Stimulated activated CD8-positive, alpha-beta memory T cell treated with anti-CD3 and anti-CD28 coated beads, Interleukin-15, amount 100 ng/mL, for 48 hours (primary cell): ENCODE measurements at regions not wholly inside any gene's neighbourhood (a gene's known extent, or its start where the extent isn't known, plus 50 kb on each side); places are given as distances from the start of the nearest gene placed in this dataset.
"Not testable (repeated sequence)": the region's sequence is repeated elsewhere in the genome, so short reads cannot be mapped to it uniquely, and the experiment has no call there.

Experiments used
- DNase-seq, 2 donors: peaks; one replicate each; pipeline ENCODE4 v3.0.0-alpha.2; 2020; ENCODE audit warnings: low read depth in 2 of 2

DNA sequence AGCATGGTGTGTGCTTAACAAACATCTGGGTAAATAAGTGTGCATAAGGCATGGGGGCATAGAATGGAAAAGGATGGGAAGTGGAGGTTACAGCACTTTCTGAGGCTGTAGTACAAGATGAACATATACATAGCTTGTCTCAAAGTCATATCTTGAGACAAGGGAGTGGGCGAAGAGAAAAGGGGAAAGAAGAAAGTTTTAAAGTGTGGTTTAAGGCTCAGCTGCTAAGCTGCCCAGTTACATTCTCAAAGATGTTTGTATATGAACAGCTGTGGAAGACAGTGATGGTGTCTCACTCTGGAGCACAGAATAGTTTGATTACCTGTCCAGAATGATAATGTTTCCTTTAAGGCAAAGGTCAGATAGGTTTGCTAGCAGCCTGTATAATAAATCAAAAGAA, 61.9 kb upstream of the LANCL2 start:
- DNase-seq, result no peak

DNA sequence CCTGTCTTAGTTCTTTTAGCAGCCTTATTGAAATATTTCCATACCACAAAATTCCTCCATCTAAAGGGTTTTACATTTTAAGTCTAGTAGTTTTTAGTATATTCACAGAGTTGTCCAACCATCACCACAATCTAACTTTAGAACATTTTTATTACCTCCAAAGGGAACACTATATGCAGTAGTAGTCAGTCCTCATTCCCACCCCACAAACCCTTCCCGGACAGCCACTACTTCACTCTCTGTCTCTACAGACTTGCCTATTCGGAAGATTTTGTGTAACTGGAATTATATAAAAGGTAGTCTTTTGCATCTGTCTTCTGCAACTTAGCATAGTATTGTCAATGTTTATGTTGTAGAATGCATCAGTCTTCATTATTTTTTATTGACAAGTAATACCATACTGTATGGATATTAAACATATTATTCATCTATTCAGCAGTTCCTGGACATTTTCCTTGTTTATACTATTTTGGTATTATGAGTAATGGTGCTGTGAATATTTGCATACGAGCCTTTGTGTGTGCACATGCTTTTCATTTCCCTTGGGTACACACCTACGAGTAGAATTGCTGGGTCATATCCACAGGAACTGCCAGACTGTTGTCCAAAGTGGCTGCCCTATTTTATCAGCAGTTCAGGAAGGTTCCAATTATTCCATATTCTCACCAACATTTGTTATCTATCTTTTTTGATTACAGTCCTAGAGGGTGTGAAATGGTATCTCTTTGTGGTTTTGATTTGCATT, 60.9 kb upstream of the LANCL2 start:
- DNase-seq, result no peak

DNA sequence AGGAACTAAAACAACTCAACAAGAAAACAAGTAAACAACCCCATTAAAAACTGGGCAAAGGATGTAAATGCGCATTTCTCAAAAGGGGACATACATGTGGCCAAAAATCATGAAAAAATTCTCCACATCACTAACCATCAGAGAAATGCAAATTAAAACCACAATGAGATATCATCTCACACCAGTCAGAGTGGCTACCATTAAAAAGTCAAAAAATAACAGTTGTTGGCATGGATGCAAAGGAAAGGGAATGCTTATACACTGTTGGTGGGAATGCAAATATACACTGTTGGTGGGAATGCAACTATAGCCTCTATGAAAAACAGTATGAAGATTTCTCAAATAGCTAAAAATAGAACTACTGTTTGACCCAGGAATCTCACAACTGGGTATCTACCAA, 60.0 kb upstream of the LANCL2 start:
- no peak for DNase-seq

DNA sequence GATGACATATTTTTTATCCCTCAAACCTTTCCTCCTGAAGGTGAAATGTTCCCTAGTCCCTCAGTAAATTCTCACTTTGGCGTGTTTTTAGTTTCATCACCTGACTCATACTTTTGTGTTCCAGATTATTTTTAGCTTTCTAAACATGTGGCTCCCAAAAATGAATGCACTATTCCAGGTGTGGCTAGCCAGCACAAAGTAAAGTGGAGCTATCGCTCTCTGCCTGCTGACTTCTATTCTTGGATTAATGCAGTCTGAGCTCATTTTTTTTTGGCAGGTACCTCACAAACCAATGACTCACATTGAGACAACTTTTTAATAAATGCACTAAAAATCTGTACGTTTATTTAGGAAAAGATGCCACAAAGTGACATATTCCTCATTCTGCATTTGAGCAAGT, 58.8 kb upstream of the LANCL2 start:
- DNase-seq, result no peak

DNA sequence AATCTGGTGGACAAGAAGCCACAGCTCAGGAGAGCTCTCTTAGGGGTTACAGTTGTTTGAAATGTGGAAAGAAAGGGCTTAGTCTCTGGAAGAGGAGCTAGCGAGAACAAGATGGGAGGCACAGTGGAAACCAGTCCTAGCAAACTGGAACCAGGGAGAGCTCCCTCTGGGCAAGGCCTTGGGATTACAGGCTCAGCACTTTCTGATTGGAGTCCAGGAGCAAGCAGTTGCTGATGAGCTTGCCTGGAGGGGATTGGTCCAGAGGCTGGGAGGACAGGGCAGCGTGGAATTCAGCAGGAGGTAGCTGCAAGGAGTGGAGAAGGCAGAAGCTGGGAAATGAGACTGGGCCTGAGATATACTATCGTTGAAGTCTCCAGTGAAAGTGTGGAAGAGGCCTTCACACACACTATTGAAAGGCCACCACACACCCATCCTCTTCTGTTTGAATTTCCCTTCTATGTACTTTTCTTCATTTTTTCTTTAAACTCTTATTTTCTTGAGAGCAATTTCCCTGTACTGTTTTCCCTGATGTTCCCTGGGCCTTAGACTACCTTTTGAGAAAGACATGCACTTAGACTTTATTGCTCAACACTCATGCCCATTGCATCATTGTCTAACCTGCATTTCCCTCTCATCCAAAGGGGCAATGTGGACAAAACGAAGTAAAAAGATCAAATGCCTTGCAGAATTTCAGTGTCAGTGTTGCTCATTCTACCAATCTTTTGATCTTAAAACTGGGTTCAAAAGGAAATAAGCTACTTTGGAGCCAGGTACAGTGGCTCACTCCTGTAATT, 57.8 kb upstream of the LANCL2 start:
- DNase-seq, result no peak

DNA sequence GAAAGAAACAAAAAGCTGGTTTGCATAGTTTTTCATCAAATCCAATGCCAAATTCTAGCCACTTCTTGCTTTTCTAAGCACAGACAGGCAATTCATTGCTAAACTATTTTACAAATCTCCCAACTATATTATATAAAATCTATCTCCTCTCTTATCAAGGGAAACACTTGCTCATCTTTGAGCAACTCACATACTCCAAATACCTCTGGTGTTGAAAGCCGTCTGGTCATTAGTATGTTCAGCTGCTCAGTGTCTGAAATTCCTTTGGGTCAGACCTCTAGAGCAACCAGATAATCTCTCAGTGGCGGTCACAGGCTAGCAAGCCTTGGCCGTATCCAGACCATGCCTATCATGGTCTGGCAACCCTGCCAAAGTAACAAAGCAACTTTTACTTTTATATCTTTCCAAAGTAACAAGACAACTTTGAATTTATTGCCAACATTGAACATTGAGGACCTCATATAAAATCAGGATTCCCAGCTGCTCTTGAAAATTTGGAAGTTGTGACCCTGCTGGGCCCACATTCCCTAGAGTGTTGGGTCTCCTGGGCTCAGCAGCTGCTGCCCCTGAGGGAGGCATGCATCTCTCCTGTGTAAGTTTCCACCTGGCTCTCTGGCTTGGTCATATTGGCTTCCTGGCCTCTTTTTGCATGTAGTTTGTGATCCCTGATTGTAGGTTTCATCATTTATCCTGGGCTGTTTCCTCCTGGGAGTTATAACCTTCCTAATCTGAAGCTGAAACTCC, 56.8 kb upstream of the LANCL2 start:
- no peak for DNase-seq

DNA sequence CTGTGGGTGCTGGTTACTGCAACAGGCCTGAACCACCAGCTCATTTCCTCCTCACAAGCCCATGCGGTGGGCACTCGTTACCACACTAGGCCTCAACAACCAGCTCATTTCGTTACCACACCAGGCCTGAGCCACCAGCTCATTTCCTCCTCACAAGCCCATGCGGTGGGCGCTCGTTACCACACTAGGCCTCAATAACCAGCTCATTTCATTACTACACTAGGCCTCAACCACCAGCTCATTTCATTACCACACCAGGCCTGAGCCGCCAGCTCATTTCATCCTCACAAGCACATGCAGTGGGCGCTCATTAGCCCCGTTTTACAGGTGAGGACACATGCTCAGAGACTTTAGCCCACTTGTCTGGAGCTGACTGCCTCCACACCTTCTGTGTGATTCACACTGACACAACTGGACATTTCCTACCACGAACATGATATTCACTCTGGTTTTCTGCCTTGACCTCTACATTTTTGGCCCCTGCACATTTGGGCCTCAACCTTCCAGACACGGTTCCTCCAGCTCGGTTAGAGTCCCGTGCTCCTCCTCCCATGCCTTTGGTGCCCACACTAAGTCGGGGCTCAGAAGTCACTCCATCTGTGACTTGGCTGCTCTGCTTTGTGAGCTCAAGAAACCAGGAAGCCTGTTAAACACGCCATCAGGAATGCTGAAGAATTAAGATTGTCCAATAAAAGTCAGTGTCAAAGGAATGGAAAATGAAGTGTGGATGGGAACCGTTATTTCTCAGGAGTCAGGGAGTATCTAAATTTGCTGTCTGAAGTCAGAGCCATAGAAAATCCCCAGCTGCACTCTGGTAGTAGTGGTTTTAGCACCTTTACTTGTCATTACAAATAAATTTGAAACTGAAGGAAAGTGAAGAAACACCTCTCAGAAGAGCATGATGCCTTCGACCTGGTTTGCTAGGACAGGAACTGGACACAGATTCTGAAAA, 55.8 kb upstream of the LANCL2 start:
- peak; percentile 77 to 79 for DNase-seq

DNA sequence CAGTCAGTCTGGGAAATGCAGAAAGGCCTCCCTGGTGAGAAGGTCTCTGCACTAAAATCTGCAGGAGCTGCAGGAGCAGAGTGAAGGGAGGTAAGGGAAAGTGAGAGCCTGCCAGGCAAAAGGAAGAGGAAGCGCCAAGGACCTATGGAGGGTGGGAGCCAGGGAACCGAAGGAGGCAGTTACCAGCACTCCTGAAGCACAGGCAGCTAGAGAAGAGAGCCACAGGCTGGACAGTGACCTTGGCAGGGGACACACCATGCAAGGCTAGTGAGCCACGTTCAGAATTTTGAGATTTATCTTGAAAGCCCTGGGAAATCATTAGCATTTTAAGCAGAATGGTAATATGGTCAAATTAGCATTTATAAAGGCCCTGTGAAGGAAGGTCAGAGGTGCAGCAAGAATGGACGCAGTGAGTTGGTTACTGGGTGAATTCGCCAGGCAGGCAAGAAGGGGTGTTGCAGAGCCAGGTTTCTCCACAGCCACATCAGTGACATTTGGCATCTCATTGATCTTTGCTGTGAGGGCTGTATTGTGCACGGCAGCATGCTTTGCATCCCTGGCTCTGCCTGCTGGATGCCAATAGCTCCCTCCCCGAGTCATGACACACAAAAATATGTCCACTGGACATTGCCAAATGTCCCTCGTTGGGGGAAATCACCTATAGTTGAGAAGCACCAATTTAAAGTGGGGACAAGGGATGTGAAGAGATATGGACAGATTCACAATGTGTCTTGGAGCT, 54.7 kb upstream of the LANCL2 start:
- no peak for DNase-seq

DNA sequence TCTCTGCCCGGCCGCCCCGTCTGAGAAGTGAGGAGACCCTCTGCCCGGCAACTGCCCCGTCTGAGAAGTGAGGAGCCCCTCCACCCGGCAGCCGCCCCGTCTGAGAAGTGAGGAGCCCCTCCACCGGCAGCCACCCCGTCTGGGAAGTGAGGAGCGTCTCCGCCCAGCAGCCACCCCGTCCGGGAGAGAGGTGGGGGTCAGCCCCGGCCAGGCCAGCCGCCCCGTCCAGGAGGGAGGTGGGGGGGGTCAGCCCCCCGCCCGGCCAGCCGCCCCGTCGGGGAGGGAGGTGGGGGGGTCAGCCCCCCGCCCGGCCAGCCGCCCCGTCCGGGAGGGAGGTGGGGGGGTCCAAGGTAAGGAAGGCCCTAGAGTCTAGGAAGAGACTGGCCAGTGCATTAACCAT, 53.2 kb upstream of the LANCL2 start:
- DNase-seq, result not testable (repeated sequence)

DNA sequence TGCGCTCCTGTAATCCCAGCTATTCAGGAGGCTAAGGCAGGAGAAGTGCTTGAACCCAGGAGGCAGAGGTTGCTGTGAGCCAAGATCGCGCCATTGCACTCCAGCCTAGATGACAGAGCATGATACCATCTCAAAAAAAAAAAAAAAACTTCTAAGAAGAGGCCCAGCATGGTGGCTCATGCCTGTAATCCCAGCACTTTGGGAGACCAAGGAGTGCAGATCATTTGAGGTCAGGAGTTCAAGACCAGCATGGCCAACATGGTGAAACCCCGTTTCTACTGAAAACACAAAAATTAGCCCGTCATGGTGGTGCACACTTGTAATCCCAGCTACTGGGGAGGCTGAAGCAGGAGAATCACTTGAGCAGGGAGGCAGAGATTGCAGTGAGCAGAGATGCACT, 51.5 kb upstream of the LANCL2 start:
- not testable (repeated sequence) for DNase-seq

DNA sequence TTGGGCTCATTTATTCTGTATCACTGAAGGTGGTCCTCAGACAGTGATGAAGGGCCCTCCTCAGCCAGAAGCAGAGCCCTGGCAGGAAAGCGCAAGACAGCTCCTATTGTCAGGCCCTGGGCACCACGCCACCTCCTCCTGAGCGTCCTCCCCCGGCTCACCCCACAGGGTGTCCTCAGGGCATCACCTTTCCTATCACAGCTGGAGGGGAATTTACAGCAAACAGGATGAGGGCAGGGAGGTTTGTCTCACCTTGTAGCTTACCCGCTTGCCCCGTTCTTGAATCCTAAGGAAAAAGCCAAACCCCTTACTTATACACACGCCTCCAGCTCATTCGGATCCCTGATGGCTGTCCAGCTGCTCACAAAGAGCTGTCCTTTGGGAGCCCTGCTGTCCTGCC, 50.2 kb upstream of the LANCL2 start:
- DNase-seq, result no peak
